Panc1 (cell line): ENCODE measurements at regions not wholly inside any gene's neighbourhood (a gene's known extent, or its start where the extent isn't known, plus 50 kb on each side); places are given as distances from the start of the nearest gene placed in this dataset.

ENCODE experiments used
- ATAC-seq: fragments of 200-7000 bp; cut with Tn5 transposase; 2 replicates; pipeline ENCODE4 v1.9.1; 2020; ENCODE audit warnings: mild to moderate bottlenecking, moderate library complexity
- BruUV-seq: library from RNA; stranded (reverse); fragments of 400-500 nt; replicated peaks from 2 replicates; lab custom pipeline; 2021; lab: Mats Ljungman, UMichigan
- CTCF ChIA-PET: fragments of 300-600 bp; sonication (Branson Sonifier 250); formaldehyde crosslinking; loops from one replicate; lab custom pipeline; 2022; ENCODE audit warnings: antibody characterized with exemption; lab: Charles Lee
- POLR2A ChIA-PET: fragments of 300-600 bp; sonication (Branson Sonifier 250); formaldehyde crosslinking; loops from one replicate; lab custom pipeline; 2022; ENCODE audit warnings: antibody characterized with exemption; lab: Charles Lee
- DNase-seq: peaks from one replicate; pipeline ENCODE4 v3.0.0-alpha.2; 2010; ENCODE audit warnings: low read depth, low spot score
- H3K27ac ChIP-seq: 2 replicates; pipeline ENCODE4 v1.5.1; 2011; ENCODE audit warnings: mild to moderate bottlenecking, low read length, inconsistent platforms
- H3K27me3 ChIP-seq: fragments of 200-500 bp; sonication (Bioruptor generic); 2 replicates; pipeline ENCODE4 v1.6.0; 2014; ENCODE audit warnings: low read length, inconsistent platforms; ENCODE audit not compliant: control insufficient read depth, insufficient read depth
- H3K36me3 ChIP-seq: fragments of 200-500 bp; sonication (Bioruptor generic); 2 replicates; pipeline ENCODE4 v1.5.1; 2014; ENCODE audit warnings: inconsistent platforms, mild to moderate bottlenecking, low read length, moderate library complexity; ENCODE audit not compliant: control insufficient read depth, insufficient read depth
- H3K4me1 ChIP-seq: 2 replicates; pipeline ENCODE4 v1.5.1; 2011; ENCODE audit warnings: inconsistent platforms, mild to moderate bottlenecking, low read length, moderate library complexity; ENCODE audit not compliant: control insufficient read depth, insufficient read depth
- H3K4me3 ChIP-seq, 2 experiments: 2 replicates each; pipeline ENCODE4 v1.5.1; 2011 to 2012; ENCODE audit warnings: low read depth in 2 of 2, low read length in 2 of 2, mild to moderate bottlenecking in 2 of 2, inconsistent platforms in 1 of 2, moderate library complexity in 1 of 2
- H3K9me3 ChIP-seq: fragments of 200-500 bp; sonication (Bioruptor generic); 2 replicates; pipeline ENCODE4 v1.5.1; 2014; ENCODE audit warnings: low read depth, mild to moderate bottlenecking, inconsistent platforms, low read length, moderate library complexity; ENCODE audit not compliant: control insufficient read depth, insufficient read depth
- POLR2AphosphoS5 ChIP-seq: IDR thresholded peaks from 2 replicates; pipeline ENCODE4 v1.6.1; 2012; ENCODE audit warnings: mild to moderate bottlenecking, low read depth, low read length, moderate library complexity
- REST ChIP-seq, 2 experiments: IDR thresholded peaks; 2 replicates each; pipeline ENCODE4 v1.6.1; 2011 to 2012; ENCODE audit warnings: low read depth in 2 of 2, control low read depth in 1 of 2, low read length in 1 of 2, mild to moderate bottlenecking in 1 of 2, moderate library complexity in 1 of 2; ENCODE audit not compliant: insufficient read depth in 1 of 2
- SIN3A ChIP-seq: IDR thresholded peaks from 2 replicates; pipeline ENCODE4 v1.6.1; 2012; ENCODE audit warnings: low read depth, mild to moderate bottlenecking, low read length, moderate library complexity, borderline replicate concordance; ENCODE audit not compliant: insufficient read depth
- TCF7L2 ChIP-seq: IDR thresholded peaks from 2 replicates; pipeline ENCODE4 v1.6.1; 2011; ENCODE audit warnings: mild to moderate bottlenecking, low read depth, low read length, inconsistent platforms
- in situ Hi-C: cut with HindIII; loops from 2 replicates; pipeline ENCODE4 v1.10.0; 2016; ENCODE audit warnings: low sequenced_read_pairs, low pct_unique_long_range_greater_than_20kb
- intact Hi-C: fragments of 100-400 bp; cut with micrococcal nuclease; formaldehyde crosslinking; loops from one replicate; pipeline ENCODE4 v1.10.0; 2022; ENCODE audit not compliant: unreplicated experiment
- TF ChIP-seq, protein P1 (sequence below): fragments of 450-650 bp; IDR thresholded peaks from 2 replicates; pipeline ENCODE4 v1.5.1; 2017; ENCODE audit warnings: mild to moderate bottlenecking

GRCh38 chr5:104903941-104904340 is 1341.4 kb upstream of the NUDT12 start:
- H3K27ac ChIP-seq, result no peak overlapping the region
- H3K27me3 ChIP-seq, result no peaks in the 10 kb centered on the region
- no peak for DNase-seq
- H3K4me1 ChIP-seq, result no peaks in the 10 kb centered on the region
- ATAC-seq, result no peak
- ChIA-PET CTCF (no interaction called here), POLR2A (no interaction called here)
- intact Hi-C loops, result no loop called here
- H3K4me3 ChIP-seq, result no peak overlapping the region
- H3K9me3 ChIP-seq, result no peaks in the 10 kb centered on the region
- no TSS peak for BruUV-seq
- in situ Hi-C loops, result no loop called here
- no peak for TF ChIP-seq SIN3A
- TF ChIP-seq TCF7L2, result no peak
- TF ChIP-seq, protein P1, sequence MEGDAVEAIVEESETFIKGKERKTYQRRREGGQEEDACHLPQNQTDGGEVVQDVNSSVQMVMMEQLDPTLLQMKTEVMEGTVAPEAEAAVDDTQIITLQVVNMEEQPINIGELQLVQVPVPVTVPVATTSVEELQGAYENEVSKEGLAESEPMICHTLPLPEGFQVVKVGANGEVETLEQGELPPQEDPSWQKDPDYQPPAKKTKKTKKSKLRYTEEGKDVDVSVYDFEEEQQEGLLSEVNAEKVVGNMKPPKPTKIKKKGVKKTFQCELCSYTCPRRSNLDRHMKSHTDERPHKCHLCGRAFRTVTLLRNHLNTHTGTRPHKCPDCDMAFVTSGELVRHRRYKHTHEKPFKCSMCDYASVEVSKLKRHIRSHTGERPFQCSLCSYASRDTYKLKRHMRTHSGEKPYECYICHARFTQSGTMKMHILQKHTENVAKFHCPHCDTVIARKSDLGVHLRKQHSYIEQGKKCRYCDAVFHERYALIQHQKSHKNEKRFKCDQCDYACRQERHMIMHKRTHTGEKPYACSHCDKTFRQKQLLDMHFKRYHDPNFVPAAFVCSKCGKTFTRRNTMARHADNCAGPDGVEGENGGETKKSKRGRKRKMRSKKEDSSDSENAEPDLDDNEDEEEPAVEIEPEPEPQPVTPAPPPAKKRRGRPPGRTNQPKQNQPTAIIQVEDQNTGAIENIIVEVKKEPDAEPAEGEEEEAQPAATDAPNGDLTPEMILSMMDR, result no peak
- TF ChIP-seq REST (IDR thresholded peaks at IDR 0.05; ENCODE audit: insufficient read depth in 1 of 2, low read depth in 2 of 2, low read length in 1 of 2), result no peak
- no peak for TF ChIP-seq POLR2AphosphoS5
- H3K36me3 ChIP-seq, result no peaks in the 10 kb centered on the region

DNA sequence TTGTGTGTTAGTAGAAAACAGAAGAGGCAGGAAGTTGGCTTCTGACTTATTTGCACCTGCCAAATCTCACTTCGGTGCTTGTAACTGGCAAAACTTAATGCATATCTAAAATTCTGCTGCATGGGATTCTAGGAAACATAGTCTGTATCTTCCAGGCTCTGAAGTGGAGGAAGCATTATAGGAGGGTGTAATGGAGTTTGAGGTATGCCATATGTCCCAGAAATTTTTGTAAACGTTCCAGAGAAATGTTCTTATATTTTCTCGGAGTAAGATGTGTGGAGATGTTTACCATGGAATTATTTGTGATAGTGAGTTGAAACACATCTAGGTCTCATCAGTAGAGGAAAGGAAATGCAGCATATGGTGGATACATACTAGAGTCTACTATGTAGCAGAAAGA is 1329.0 kb upstream of the NUDT12 start:
- in situ Hi-C loops, result no loop called here
- BruUV-seq, result no TSS peak
- H3K4me3 ChIP-seq, result no peak overlapping the region
- no peak for ATAC-seq
- intact Hi-C loops, result no loop called here
- ChIA-PET CTCF (no interaction called here), POLR2A (no interaction called here)
- no peaks in the 10 kb centered on the region for H3K9me3 ChIP-seq
- no peaks in the 10 kb centered on the region for H3K4me1 ChIP-seq
- TF ChIP-seq, protein P1, result no peak
- TF ChIP-seq REST (IDR thresholded peaks at IDR 0.05; ENCODE audit: insufficient read depth in 1 of 2, low read depth in 2 of 2, low read length in 1 of 2) (no peak), SIN3A (no peak), POLR2AphosphoS5 (no peak), TCF7L2 (no peak)
- DNase-seq, result no peak
- H3K27me3 ChIP-seq, result no peaks in the 10 kb centered on the region
- H3K27ac ChIP-seq, result no peak overlapping the region
- H3K36me3 ChIP-seq, result no peaks in the 10 kb centered on the region
